PC-3 (cell line): ENCODE measurements at regions not wholly inside any gene's neighbourhood (a gene's known extent, or its start where the extent isn't known, plus 50 kb on each side); places are given as distances from the start of the nearest gene placed in this dataset.

ENCODE experiments used
- ATAC-seq: fragments of 200-7000 bp; cut with Tn5 transposase; 2 replicates; pipeline ENCODE4 v1.9.1; 2020; ENCODE audit warnings: mild to moderate bottlenecking, moderate library complexity
- BruUV-seq: library from RNA; stranded (reverse); fragments of 400-500 nt; replicated peaks from 2 replicates; lab custom pipeline; 2021; lab: Mats Ljungman, UMichigan
- CTCF ChIA-PET: fragments of 300-600 bp; sonication (Branson Sonifier 250); formaldehyde crosslinking; loops from one replicate; lab custom pipeline; 2022; ENCODE audit warnings: antibody characterized with exemption; lab: Charles Lee
- POLR2A ChIA-PET: fragments of 300-600 bp; sonication (Branson Sonifier 250); formaldehyde crosslinking; loops from one replicate; lab custom pipeline; 2022; ENCODE audit warnings: antibody characterized with exemption; ENCODE audit not compliant: unreplicated experiment; lab: Charles Lee
- DNase-seq: peaks from one replicate; pipeline ENCODE4 v3.0.0-alpha.2; 2015
- H2AFZ ChIP-seq: fragments of 300-600 bp; sonication (generic); 2 replicates; pipeline ENCODE4 v1.6.0; 2016; ENCODE audit warnings: antibody characterized with exemption, low read length
- H3F3A ChIP-seq: fragments of 300-600 bp; sonication (generic); one replicate; pipeline ENCODE4 v1.6.0; 2017; ENCODE audit warnings: antibody characterized with exemption, low read length, control low read depth, mild to moderate bottlenecking; ENCODE audit not compliant: unreplicated experiment
- H3K27ac ChIP-seq: fragments of 300-600 bp; sonication (generic); 2 replicates; pipeline ENCODE4 v1.5.1; 2016; ENCODE audit warnings: mild to moderate bottlenecking, low read length
- H3K27me3 ChIP-seq: fragments of 300-600 bp; sonication (generic); 2 replicates; pipeline ENCODE4 v1.6.1; 2016; ENCODE audit warnings: low read length, mixed read lengths
- H3K36me3 ChIP-seq: fragments of 300-600 bp; sonication (generic); 2 replicates; pipeline ENCODE4 v1.6.1; 2016; ENCODE audit warnings: low read depth, mixed run types, low read length, mixed read lengths
- H3K4me1 ChIP-seq: fragments of 300-600 bp; sonication (generic); 2 replicates; pipeline ENCODE4 v1.5.1; 2016; ENCODE audit warnings: low read length; ENCODE audit not compliant: insufficient read depth
- H3K4me2 ChIP-seq: fragments of 300-600 bp; sonication (generic); 2 replicates; pipeline ENCODE4 v1.6.0; 2016; ENCODE audit warnings: low read length
- H3K4me3 ChIP-seq: fragments of 300-600 bp; sonication (generic); 2 replicates; pipeline ENCODE4 v1.5.1; 2016; ENCODE audit warnings: mild to moderate bottlenecking, low read length, mixed read lengths
- H3K79me2 ChIP-seq: fragments of 300-600 bp; sonication (generic); 2 replicates; pipeline ENCODE4 v1.6.1; 2017; ENCODE audit warnings: low read length, mixed read lengths
- H3K9ac ChIP-seq: fragments of 300-600 bp; sonication (generic); 2 replicates; pipeline ENCODE4 v1.6.0; 2016; ENCODE audit warnings: mild to moderate bottlenecking, low read length
- H3K9me2 ChIP-seq: fragments of 300-600 bp; sonication (generic); replicated peaks from 2 replicates; pipeline ENCODE4 v1.6.1; 2016; ENCODE audit warnings: mixed run types, low read length, mixed read lengths
- H3K9me3 ChIP-seq: fragments of 300-600 bp; sonication (generic); 2 replicates; pipeline ENCODE4 v1.6.1; 2016; ENCODE audit warnings: low read length, mixed read lengths
- H4K20me1 ChIP-seq: fragments of 300-600 bp; sonication (generic); 2 replicates; pipeline ENCODE4 v1.6.1; 2016; ENCODE audit warnings: low read length, mixed read lengths
- EZH2 ChIP-seq: fragments of 300-600 bp; sonication (generic); IDR thresholded peaks from one replicate; pipeline ENCODE4 v1.6.1; 2017; ENCODE audit warnings: antibody characterized with exemption, mild to moderate bottlenecking, low read length; ENCODE audit not compliant: unreplicated experiment
- EZH2phosphoT487 ChIP-seq: fragments of 300-600 bp; sonication (generic); IDR thresholded peaks from 2 replicates; pipeline ENCODE4 v1.6.1; 2018; ENCODE audit warnings: mild to moderate bottlenecking, antibody characterized with exemption, low read length, borderline replicate concordance
- intact Hi-C: fragments of 100-400 bp; cut with micrococcal nuclease; formaldehyde crosslinking; loops from 2 replicates; pipeline ENCODE4 v1.9.0; 2023
- TF ChIP-seq, protein P1 (sequence below): fragments of 300-600 bp; sonication (generic); conservative IDR thresholded peaks from 2 replicates; pipeline ENCODE4 v1.5.1; 2017; ENCODE audit warnings: antibody characterized with exemption, low read depth, mild to moderate bottlenecking, low read length

- POLR2A ChIA-PET, result no interaction called here
- H3K79me2 ChIP-seq, result no peaks in the 10 kb centered on the region
- no peak overlapping the region for H3K4me3 ChIP-seq
- no peaks in the 10 kb centered on the region for H3K9me3 ChIP-seq
- H3K36me3 ChIP-seq, result no peaks in the 10 kb centered on the region
- no peak for DNase-seq
- no peaks in the 10 kb centered on the region for H3F3A ChIP-seq
- no peak overlapping the region for H2AFZ ChIP-seq
- no peak overlapping the region for H3K27ac ChIP-seq
- CTCF ChIA-PET, result no interaction called here
- H3K4me1 ChIP-seq, result no peaks in the 10 kb centered on the region
- H3K9ac ChIP-seq, result no peak overlapping the region
- no peak for TF ChIP-seq EZH2phosphoT487
- BruUV-seq, result no TSS peak
- H4K20me1 ChIP-seq, result no peaks in the 10 kb centered on the region
- intact Hi-C loops, result no loop called here
- no peaks in the 10 kb centered on the region for H3K9me2 ChIP-seq
- no peak for ATAC-seq
- H3K4me2 ChIP-seq, result no peak overlapping the region
- no peaks in the 10 kb centered on the region for H3K27me3 ChIP-seq
These were observed 151.8 kb upstream of the BCOR start for GRCh38 chrX:40249582-40249981.

- Histone ChIP-seq H3K27me3 (no peaks in the 10 kb centered on the region), H3K79me2 (no peaks in the 10 kb centered on the region), H3K4me1 (no peaks in the 10 kb centered on the region), H3K9me2 (no peaks in the 10 kb centered on the region), H3F3A (no peaks in the 10 kb centered on the region), H3K4me3 (no peak overlapping the region), H3K4me2 (no peak overlapping the region), H3K9me3 (no peaks in the 10 kb centered on the region), H4K20me1 (no peaks in the 10 kb centered on the region), H3K9ac (no peak overlapping the region), H3K27ac (no peak overlapping the region), H2AFZ (no peak overlapping the region), H3K36me3 (no peaks in the 10 kb centered on the region)
- ChIA-PET POLR2A (no interaction called here), CTCF (no interaction called here)
- BruUV-seq, result no TSS peak
- TF ChIP-seq EZH2 (no peak), EZH2phosphoT487 (no peak)
- TF ChIP-seq, protein P1, sequence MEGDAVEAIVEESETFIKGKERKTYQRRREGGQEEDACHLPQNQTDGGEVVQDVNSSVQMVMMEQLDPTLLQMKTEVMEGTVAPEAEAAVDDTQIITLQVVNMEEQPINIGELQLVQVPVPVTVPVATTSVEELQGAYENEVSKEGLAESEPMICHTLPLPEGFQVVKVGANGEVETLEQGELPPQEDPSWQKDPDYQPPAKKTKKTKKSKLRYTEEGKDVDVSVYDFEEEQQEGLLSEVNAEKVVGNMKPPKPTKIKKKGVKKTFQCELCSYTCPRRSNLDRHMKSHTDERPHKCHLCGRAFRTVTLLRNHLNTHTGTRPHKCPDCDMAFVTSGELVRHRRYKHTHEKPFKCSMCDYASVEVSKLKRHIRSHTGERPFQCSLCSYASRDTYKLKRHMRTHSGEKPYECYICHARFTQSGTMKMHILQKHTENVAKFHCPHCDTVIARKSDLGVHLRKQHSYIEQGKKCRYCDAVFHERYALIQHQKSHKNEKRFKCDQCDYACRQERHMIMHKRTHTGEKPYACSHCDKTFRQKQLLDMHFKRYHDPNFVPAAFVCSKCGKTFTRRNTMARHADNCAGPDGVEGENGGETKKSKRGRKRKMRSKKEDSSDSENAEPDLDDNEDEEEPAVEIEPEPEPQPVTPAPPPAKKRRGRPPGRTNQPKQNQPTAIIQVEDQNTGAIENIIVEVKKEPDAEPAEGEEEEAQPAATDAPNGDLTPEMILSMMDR, result no peak
- DNase-seq (no peak), ATAC-seq (no peak)
- intact Hi-C loops, result no loop called here
These were observed 151.1 kb upstream of the BCOR start for GRCh38 chrX:40248822-40249221.

DNA sequence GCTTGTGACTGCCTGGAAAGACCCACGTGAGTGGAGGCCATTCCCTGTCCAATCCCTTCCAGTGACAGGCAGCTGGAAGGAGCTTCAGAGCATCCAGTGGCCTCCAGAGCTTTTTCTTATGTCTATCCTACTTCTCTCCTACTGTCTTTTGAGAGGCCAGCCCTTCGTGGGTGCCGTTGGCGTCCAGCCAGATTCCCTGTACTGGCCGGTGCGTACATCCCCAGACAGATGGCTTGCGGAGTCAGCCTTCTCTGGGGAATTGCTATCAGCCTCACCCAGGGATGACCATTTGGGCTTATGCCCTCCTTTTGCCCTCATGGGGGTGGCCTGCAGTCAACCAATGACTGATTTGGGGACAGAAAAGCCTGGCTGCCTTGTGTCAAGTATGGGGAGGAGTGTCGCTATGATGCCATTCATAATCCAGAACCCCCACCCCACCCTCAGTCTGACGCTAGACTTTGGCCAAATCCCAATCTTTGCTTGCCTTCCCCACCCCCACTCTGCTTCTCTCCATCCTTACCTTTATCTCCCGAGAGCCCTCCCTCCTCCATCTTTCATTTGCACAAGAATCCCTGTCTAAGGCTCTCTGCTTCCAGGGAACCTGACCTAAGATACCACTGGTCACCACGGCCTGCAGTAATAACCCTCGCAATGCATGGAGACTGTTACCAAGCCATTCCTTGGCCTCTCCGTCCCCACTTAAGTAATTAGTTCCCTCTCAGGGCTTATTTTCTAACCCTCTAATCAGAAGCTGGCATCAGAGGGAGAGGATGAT, 150.3 kb upstream of the BCOR start:
- Histone ChIP-seq H3K9me3 (no peaks in the 10 kb centered on the region), H3K27me3 (no peaks in the 10 kb centered on the region), H3K36me3 (no peaks in the 10 kb centered on the region), H4K20me1 (no peaks in the 10 kb centered on the region), H3K4me1 (no peaks in the 10 kb centered on the region), H3K27ac (no peak overlapping the region), H3K9ac (no peak overlapping the region), H3K4me2 (no peak overlapping the region), H2AFZ (no peak overlapping the region), H3K9me2 (no peaks in the 10 kb centered on the region), H3K79me2 (no peaks in the 10 kb centered on the region), H3K4me3 (no peak overlapping the region), H3F3A (no peaks in the 10 kb centered on the region)
- CTCF ChIA-PET, result interaction anchor here (0.5 kb wide), 2 partner anchors 8 to 94 kb away, joined by 3 to 6 read pairs; no protein-coding TSS in a partner anchor
- POLR2A ChIA-PET, result no interaction called here
- TF ChIP-seq EZH2phosphoT487 (no peak), EZH2 (no peak)
- TF ChIP-seq, protein P1, result no peak
- intact Hi-C loops, result no loop called here
- ATAC-seq (no peak), DNase-seq (no peak)
- no TSS peak for BruUV-seq
